ENCODE measurements at regions not wholly inside any gene's neighbourhood (a gene's known extent, or its start where the extent isn't known, plus 50 kb on each side); places are given as distances from the start of the nearest gene placed in this dataset.
"Not testable (repeated sequence)": the region's sequence is repeated elsewhere in the genome, so short reads cannot be mapped to it uniquely, and the experiment has no call there.

DNA sequence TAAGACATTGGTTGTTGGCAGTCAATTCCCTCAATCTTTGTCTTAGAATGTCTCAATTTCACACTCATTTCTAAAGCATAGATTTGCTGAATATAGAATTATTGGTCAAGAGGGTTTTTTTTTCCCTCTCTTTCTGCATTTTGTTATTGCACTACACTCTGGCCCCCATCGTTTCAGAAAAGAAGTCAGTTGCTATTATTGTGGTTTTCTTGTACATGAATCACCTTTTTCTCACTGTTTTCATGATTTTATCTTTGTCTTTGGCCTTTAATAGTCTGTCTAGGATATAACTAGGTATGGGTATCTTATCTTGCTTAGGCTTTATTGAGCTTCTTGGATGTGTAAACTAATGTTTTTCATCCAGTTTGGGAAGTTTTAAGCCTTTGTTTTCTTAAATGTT, 194.3 kb upstream of the DAAM1 start:
- Histone ChIP-seq H3K9me3 (ENCODE audit: control insufficient read depth, low read length) (no peaks in the 10 kb centered on the region), H3K4me3 (ENCODE audit: insufficient read depth, low read depth, low read length, poor library complexity, severe bottlenecking) (no peak overlapping the region), H3K36me3 (ENCODE audit: control insufficient read depth, insufficient read depth, low read length) (no peaks in the 10 kb centered on the region), H3K27ac (ENCODE audit: insufficient read depth, low read length, poor library complexity, severe bottlenecking) (no peak overlapping the region), H3K27me3 (replicated peaks; ENCODE audit: control insufficient read depth, insufficient read depth, low read length, poor library complexity, severe bottlenecking) (no peaks in the 10 kb centered on the region), H3K4me1 (ENCODE audit: control insufficient read depth, insufficient read depth, low read length, poor library complexity, severe bottlenecking) (no peaks in the 10 kb centered on the region)
- DNase-seq, result no peak

DNA sequence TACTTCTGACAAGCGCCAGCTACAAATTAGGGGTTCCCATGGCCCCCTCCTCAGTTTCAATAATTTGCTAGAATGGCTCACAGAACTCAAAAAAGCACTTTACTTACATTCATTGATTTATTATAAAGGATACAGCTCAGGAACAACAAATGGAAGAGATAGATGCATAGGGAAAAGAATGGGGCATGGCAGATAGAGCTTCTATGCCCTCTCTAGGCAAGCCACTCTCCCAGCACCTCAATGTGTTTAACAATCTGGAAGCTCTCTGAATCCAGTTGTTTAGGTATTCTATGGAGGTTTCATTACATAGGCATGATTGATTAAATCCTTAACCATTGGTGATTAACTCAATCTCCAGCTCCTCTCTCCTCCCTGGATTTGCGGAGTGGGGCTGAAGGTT, 184.5 kb upstream of the DAAM1 start:
- H3K4me1 ChIP-seq (ENCODE audit: control insufficient read depth, insufficient read depth, low read length, poor library complexity, severe bottlenecking), result no peaks in the 10 kb centered on the region

DNA sequence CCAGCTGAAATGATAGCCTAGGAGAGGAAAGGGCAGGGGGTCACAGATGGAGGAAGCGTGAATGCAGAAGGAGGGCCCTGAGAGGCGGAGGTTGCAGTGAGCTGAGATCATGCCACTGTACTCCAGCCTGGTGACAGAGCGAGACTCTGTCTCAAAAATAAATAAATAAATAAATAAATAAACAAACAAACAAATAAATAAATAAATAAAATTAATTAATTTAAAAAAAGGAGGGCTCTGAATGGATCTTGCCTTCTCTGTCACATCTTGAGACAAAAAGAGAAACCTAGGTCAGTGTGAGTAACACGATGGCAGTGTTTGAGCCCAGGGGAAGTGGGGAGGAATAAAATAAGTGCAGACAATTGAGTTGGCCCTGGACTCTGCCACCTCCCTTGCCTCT, 182.3 kb upstream of the DAAM1 start:
- H3K9me3 ChIP-seq (ENCODE audit: control insufficient read depth, low read length); H3K27me3 ChIP-seq (replicated peaks; ENCODE audit: control insufficient read depth, insufficient read depth, low read length, poor library complexity, severe bottlenecking); DNase-seq; H3K36me3 ChIP-seq (ENCODE audit: control insufficient read depth, insufficient read depth, low read length); H3K27ac ChIP-seq (ENCODE audit: insufficient read depth, low read length, poor library complexity, severe bottlenecking); H3K4me3 ChIP-seq (ENCODE audit: insufficient read depth, low read depth, low read length, poor library complexity, severe bottlenecking); H3K4me1 ChIP-seq (ENCODE audit: control insufficient read depth, insufficient read depth, low read length, poor library complexity, severe bottlenecking): not testable (repeated sequence)

More for the DNA sequence above, 184.5 kb upstream of the DAAM1 start:
- H3K36me3 ChIP-seq (ENCODE audit: control insufficient read depth, insufficient read depth, low read length), result no peaks in the 10 kb centered on the region
- no peak for DNase-seq
- no peaks in the 10 kb centered on the region for H3K9me3 ChIP-seq (ENCODE audit: control insufficient read depth, low read length)
- H3K27ac ChIP-seq (ENCODE audit: insufficient read depth, low read length, poor library complexity, severe bottlenecking), result no peak overlapping the region
- H3K27me3 ChIP-seq (replicated peaks; ENCODE audit: control insufficient read depth, insufficient read depth, low read length, poor library complexity, severe bottlenecking), result no peaks in the 10 kb centered on the region
- H3K4me3 ChIP-seq (ENCODE audit: insufficient read depth, low read depth, low read length, poor library complexity, severe bottlenecking), result no peak overlapping the region

DNA sequence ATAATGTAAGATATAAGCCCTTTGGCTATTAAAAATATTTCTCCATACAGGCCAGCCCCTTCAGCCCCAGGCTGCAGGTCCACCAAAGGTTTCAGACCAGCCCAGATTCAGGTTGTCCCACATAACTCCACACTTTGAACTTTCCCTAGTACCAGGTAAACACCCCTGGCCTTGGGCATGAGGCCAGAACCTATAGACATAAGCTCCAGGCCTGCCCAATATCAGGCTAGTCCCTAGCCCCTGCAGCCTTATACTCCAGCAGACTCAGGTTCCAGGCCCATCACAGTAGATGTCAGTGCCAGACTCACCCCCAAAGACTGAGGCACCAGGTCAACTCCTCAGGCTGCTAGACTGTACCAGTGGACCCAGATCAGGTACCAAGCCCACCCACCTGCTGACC, 178.5 kb upstream of the DAAM1 start:
- H3K9me3 ChIP-seq (ENCODE audit: control insufficient read depth, low read length), result peaks cover 3% of the 10 kb centered on the region
- DNase-seq, result no peak
- H3K4me1 ChIP-seq (ENCODE audit: control insufficient read depth, insufficient read depth, low read length, poor library complexity, severe bottlenecking), result no peaks in the 10 kb centered on the region
- no peaks in the 10 kb centered on the region for H3K36me3 ChIP-seq (ENCODE audit: control insufficient read depth, insufficient read depth, low read length)
- no peaks in the 10 kb centered on the region for H3K27me3 ChIP-seq (replicated peaks; ENCODE audit: control insufficient read depth, insufficient read depth, low read length, poor library complexity, severe bottlenecking)
- no peak overlapping the region for H3K4me3 ChIP-seq (ENCODE audit: insufficient read depth, low read depth, low read length, poor library complexity, severe bottlenecking)
- no peak overlapping the region for H3K27ac ChIP-seq (ENCODE audit: insufficient read depth, low read length, poor library complexity, severe bottlenecking)

DNA sequence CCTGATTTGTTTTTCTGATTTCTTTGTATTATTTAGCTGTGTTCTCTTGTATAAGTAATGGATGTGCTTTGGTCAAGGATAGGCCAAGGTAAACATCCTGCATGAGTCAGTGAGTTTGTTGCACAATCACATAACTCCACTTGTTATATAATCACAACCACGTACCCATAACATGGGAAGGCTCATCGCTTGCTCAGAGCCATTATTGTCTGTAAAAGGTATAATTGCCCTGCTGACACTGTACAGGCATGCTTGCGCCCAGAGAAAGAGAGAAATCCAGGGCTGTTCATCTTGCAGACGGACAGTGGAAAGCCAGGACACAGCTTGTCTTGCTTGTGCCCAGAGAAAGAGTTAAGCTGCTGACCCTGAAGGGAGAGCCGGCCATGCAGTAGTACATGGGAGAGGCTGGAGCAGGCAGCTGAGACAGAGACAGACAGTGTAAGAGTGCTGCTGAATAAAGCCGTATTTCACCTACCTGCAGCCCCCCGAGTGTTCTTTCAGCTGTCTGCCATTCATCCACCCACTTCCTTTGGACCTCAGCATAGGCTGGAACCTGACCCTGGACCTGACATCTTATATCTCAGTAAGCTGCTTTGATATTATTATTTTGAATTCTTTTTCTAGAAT, 174.7 kb upstream of the DAAM1 start:
- H3K27ac ChIP-seq (ENCODE audit: insufficient read depth, low read length, poor library complexity, severe bottlenecking), result no peak overlapping the region
- H3K36me3 ChIP-seq (ENCODE audit: control insufficient read depth, insufficient read depth, low read length), result no peaks in the 10 kb centered on the region
- DNase-seq, result no peak
- H3K27me3 ChIP-seq (replicated peaks; ENCODE audit: control insufficient read depth, insufficient read depth, low read length, poor library complexity, severe bottlenecking), result no peaks in the 10 kb centered on the region
- H3K4me1 ChIP-seq (ENCODE audit: control insufficient read depth, insufficient read depth, low read length, poor library complexity, severe bottlenecking), result no peaks in the 10 kb centered on the region
- H3K9me3 ChIP-seq (ENCODE audit: control insufficient read depth, low read length), result peaks cover 3% of the 10 kb centered on the region
- H3K4me3 ChIP-seq (ENCODE audit: insufficient read depth, low read depth, low read length, poor library complexity, severe bottlenecking), result no peak overlapping the region

DNA sequence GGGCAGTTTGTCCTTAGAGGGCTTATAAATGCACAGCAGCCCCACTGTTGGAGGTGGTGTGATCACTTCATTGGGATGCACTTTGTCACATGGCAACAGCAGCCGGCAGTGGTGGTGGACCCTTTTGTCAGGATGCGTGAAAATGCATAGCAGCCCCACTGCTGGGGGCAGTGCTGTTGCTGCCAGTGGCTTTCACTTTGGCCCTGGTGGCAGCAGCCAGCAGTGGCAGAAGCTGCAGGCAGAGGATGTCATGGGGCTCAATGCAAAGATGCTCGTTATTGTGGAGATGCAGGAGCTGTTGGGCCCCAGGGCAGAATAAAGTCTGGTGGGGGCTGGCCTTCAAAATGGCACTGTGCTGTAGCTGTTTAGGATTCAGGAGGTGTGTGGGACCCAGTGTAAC, 173.0 kb upstream of the DAAM1 start:
- Histone ChIP-seq H3K27ac (ENCODE audit: insufficient read depth, low read length, poor library complexity, severe bottlenecking) (no peak overlapping the region), H3K9me3 (ENCODE audit: control insufficient read depth, low read length) (peaks cover 3% of the 10 kb centered on the region), H3K4me3 (ENCODE audit: insufficient read depth, low read depth, low read length, poor library complexity, severe bottlenecking) (no peak overlapping the region), H3K4me1 (ENCODE audit: control insufficient read depth, insufficient read depth, low read length, poor library complexity, severe bottlenecking) (no peaks in the 10 kb centered on the region), H3K27me3 (replicated peaks; ENCODE audit: control insufficient read depth, insufficient read depth, low read length, poor library complexity, severe bottlenecking) (no peaks in the 10 kb centered on the region), H3K36me3 (ENCODE audit: control insufficient read depth, insufficient read depth, low read length) (no peaks in the 10 kb centered on the region)
- no peak for DNase-seq

DNA sequence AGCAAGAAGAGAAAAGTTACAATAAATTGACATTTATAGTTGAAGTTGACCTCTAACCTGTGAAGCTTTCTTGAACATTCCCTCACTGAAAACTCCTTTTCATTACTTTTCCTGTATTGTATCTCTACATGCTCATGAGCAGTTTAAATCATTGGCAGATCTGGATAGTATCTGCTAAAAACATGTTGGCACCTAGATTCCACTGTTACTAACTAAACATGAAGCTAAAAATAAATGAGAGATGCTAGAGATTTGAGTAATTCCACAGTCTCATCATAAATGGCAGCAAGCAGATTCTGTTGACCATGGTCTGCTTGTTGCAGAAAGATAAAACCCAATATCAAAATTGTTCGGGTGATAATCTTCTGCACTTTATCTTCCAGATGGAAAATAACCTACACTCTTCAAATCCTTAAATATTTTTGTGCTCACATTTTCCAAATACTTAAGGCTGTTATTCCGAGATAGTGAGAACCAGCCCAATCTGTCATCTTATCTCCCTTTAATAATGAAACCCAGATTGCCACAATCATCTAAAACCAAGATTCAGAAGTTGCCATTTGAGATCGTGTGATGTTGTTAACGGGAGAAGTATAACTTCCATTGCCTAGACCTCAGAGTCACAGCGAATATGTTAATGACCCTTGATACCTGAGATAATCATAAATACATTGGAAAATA, 171.0 kb upstream of the DAAM1 start:
- no peak for DNase-seq
- H3K36me3 ChIP-seq (ENCODE audit: control insufficient read depth, insufficient read depth, low read length), result no peaks in the 10 kb centered on the region
- no peaks in the 10 kb centered on the region for H3K27me3 ChIP-seq (replicated peaks; ENCODE audit: control insufficient read depth, insufficient read depth, low read length, poor library complexity, severe bottlenecking)
- H3K9me3 ChIP-seq (ENCODE audit: control insufficient read depth, low read length), result peaks cover 3% of the 10 kb centered on the region
- no peaks in the 10 kb centered on the region for H3K4me1 ChIP-seq (ENCODE audit: control insufficient read depth, insufficient read depth, low read length, poor library complexity, severe bottlenecking)
- H3K27ac ChIP-seq (ENCODE audit: insufficient read depth, low read length, poor library complexity, severe bottlenecking), result no peak overlapping the region
- H3K4me3 ChIP-seq (ENCODE audit: insufficient read depth, low read depth, low read length, poor library complexity, severe bottlenecking), result no peak overlapping the region

DNA sequence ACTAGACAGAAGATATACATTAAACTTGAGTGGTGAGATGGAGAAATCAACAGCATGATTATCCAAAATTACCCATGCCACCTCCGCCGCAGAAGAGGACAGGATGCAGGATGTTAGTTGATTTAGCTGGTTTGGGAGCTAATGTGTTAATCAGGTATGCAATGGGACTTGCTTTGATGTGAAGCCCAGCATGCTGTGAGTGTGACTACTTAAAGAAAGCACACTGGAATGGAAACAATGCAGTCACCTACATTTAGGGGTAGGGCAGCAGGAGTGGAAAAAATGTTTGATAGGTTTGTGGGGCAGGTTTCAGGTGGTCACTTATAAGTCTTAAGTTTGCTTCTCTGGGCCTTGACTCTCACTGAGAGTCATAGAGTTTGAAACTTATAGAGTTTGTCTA, 170.0 kb upstream of the DAAM1 start:
- H3K4me1 ChIP-seq (ENCODE audit: control insufficient read depth, insufficient read depth, low read length, poor library complexity, severe bottlenecking), result no peaks in the 10 kb centered on the region
- H3K27ac ChIP-seq (ENCODE audit: insufficient read depth, low read length, poor library complexity, severe bottlenecking), result no peak overlapping the region
- no peaks in the 10 kb centered on the region for H3K27me3 ChIP-seq (replicated peaks; ENCODE audit: control insufficient read depth, insufficient read depth, low read length, poor library complexity, severe bottlenecking)
- H3K36me3 ChIP-seq (ENCODE audit: control insufficient read depth, insufficient read depth, low read length), result no peaks in the 10 kb centered on the region
- no peak overlapping the region for H3K4me3 ChIP-seq (ENCODE audit: insufficient read depth, low read depth, low read length, poor library complexity, severe bottlenecking)
- no peak for DNase-seq
- H3K9me3 ChIP-seq (ENCODE audit: control insufficient read depth, low read length), result no peaks in the 10 kb centered on the region

DNA sequence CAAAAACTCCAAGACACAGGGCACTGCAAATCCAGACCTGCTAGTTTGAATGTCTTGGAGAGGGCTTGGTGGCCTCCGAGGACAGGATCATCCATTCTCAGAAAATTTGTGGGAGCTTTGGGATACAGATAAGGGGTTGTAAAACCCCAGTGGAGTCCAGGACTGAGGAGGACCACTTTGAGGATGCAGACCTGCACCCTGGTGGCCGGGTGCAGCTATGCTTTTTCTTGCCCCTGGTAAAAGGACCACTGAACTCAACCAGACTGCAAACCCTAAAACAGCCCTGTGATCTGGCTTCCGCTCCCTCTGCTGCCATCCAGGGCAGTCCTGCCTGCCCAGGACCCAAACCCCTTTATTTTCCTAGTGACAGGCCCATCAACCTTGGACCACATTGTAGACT, 169.5 kb upstream of the DAAM1 start:
- Histone ChIP-seq H3K36me3 (ENCODE audit: control insufficient read depth, insufficient read depth, low read length) (no peaks in the 10 kb centered on the region), H3K27me3 (replicated peaks; ENCODE audit: control insufficient read depth, insufficient read depth, low read length, poor library complexity, severe bottlenecking) (no peaks in the 10 kb centered on the region)
- no peak for DNase-seq

DNA sequence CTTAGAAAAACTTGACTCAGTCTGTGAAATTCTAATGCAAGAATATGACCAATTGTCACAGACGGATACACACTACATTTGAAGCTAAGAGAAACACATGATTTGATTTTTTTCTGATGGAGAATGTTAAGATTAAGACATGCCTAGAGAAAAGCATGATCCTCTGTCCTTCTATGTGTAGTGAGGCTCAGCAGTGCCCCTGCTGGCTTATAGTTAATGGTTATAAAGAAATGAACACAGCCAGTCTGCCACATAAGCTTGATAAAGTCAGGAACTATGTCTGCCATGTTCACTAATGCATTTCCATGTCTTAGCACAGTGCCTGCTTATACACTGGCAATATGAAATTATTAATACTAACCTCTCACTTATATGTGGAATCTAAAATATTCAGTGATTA, 168.1 kb upstream of the DAAM1 start:
- H3K4me1 ChIP-seq (ENCODE audit: control insufficient read depth, insufficient read depth, low read length, poor library complexity, severe bottlenecking), result no peaks in the 10 kb centered on the region
- no peak overlapping the region for H3K27ac ChIP-seq (ENCODE audit: insufficient read depth, low read length, poor library complexity, severe bottlenecking)
- DNase-seq, result no peak
- peaks cover 3% of the 10 kb centered on the region for H3K27me3 ChIP-seq (replicated peaks; ENCODE audit: control insufficient read depth, insufficient read depth, low read length, poor library complexity, severe bottlenecking)
- no peaks in the 10 kb centered on the region for H3K9me3 ChIP-seq (ENCODE audit: control insufficient read depth, low read length)
- H3K4me3 ChIP-seq (ENCODE audit: insufficient read depth, low read depth, low read length, poor library complexity, severe bottlenecking), result no peak overlapping the region
- H3K36me3 ChIP-seq (ENCODE audit: control insufficient read depth, insufficient read depth, low read length), result no peaks in the 10 kb centered on the region

More for the DNA sequence above, 169.5 kb upstream of the DAAM1 start:
- no peak overlapping the region for H3K4me3 ChIP-seq (ENCODE audit: insufficient read depth, low read depth, low read length, poor library complexity, severe bottlenecking)
- no peaks in the 10 kb centered on the region for H3K4me1 ChIP-seq (ENCODE audit: control insufficient read depth, insufficient read depth, low read length, poor library complexity, severe bottlenecking)
- H3K27ac ChIP-seq (ENCODE audit: insufficient read depth, low read length, poor library complexity, severe bottlenecking), result no peak overlapping the region
- H3K9me3 ChIP-seq (ENCODE audit: control insufficient read depth, low read length), result no peaks in the 10 kb centered on the region
